ENCODE measurements at regions not wholly inside any gene's neighbourhood (a gene's known extent, or its start where the extent isn't known, plus 50 kb on each side); places are given as distances from the start of the nearest gene placed in this dataset.

- no peaks in the 10 kb centered on the region for H3K36me3 ChIP-seq (ENCODE audit: control insufficient read depth, insufficient read depth, low read length)
- no peak for TF ChIP-seq CTCF (IDR thresholded peaks at IDR 0.05; ENCODE audit: insufficient read depth in 1 of 2, low read depth in 1 of 2, low read length in 1 of 2, severe bottlenecking in 1 of 2, unreplicated experiment in 1 of 2)
- Mint-ChIP-seq H3K4me3 (ENCODE audit: unreplicated experiment) (no peak overlapping the region), H3K36me3 (ENCODE audit: insufficient read depth, unreplicated experiment) (no peaks in the 10 kb centered on the region), H3K9me3 (ENCODE audit: unreplicated experiment) (no peaks in the 10 kb centered on the region), H3K4me1 (ENCODE audit: low read depth, unreplicated experiment) (peaks cover 7% of the 10 kb centered on the region), H3K27me3 (ENCODE audit: insufficient read depth, unreplicated experiment) (no peaks in the 10 kb centered on the region), H3K27ac (ENCODE audit: unreplicated experiment) (no peak overlapping the region)
- POLR2A ChIA-PET = no interaction called here
- H3K27me3 ChIP-seq (replicated peaks; ENCODE audit: control insufficient read depth, insufficient read depth, low read length) = no peaks in the 10 kb centered on the region
- no peak for DNase-seq
- H3K4me3 ChIP-seq (ENCODE audit: low read depth, low read length) = no peak overlapping the region
- intact Hi-C loops (cut with micrococcal nuclease; ENCODE audit: unreplicated experiment) = no loop called here
- CTCF ChIA-PET = no interaction called here
- BruUV-seq (replicated peaks) = no TSS peak
- no peaks in the 10 kb centered on the region for H3K4me1 ChIP-seq
- H3K9me3 ChIP-seq = no peaks in the 10 kb centered on the region
These were observed 170.7 kb upstream of the CDKN3 start for GRCh38 chr14:54226103-54226502.

- intact Hi-C loops (cut with micrococcal nuclease; ENCODE audit: unreplicated experiment) = no loop called here
- Mint-ChIP-seq H3K9me3 (ENCODE audit: unreplicated experiment) (no peaks in the 10 kb centered on the region), H3K4me1 (ENCODE audit: low read depth, unreplicated experiment) (peaks cover 7% of the 10 kb centered on the region), H3K27me3 (ENCODE audit: insufficient read depth, unreplicated experiment) (no peaks in the 10 kb centered on the region), H3K27ac (ENCODE audit: unreplicated experiment) (no peak overlapping the region), H3K36me3 (ENCODE audit: insufficient read depth, unreplicated experiment) (no peaks in the 10 kb centered on the region), H3K4me3 (ENCODE audit: unreplicated experiment) (no peak overlapping the region)
- no peaks in the 10 kb centered on the region for H3K27me3 ChIP-seq (replicated peaks; ENCODE audit: control insufficient read depth, insufficient read depth, low read length)
- no peak for TF ChIP-seq CTCF (IDR thresholded peaks at IDR 0.05; ENCODE audit: insufficient read depth in 1 of 2, low read depth in 1 of 2, low read length in 1 of 2, severe bottlenecking in 1 of 2, unreplicated experiment in 1 of 2)
- H3K9me3 ChIP-seq = no peaks in the 10 kb centered on the region
- no peaks in the 10 kb centered on the region for H3K36me3 ChIP-seq (ENCODE audit: control insufficient read depth, insufficient read depth, low read length)
- POLR2A ChIA-PET = no interaction called here
- no TSS peak for BruUV-seq (replicated peaks)
- H3K4me3 ChIP-seq (ENCODE audit: low read depth, low read length) = no peak overlapping the region
- DNase-seq = no peak
- H3K4me1 ChIP-seq = no peaks in the 10 kb centered on the region
- CTCF ChIA-PET = no interaction called here
These were observed 170.2 kb upstream of the CDKN3 start for GRCh38 chr14:54226558-54226957.

DNA sequence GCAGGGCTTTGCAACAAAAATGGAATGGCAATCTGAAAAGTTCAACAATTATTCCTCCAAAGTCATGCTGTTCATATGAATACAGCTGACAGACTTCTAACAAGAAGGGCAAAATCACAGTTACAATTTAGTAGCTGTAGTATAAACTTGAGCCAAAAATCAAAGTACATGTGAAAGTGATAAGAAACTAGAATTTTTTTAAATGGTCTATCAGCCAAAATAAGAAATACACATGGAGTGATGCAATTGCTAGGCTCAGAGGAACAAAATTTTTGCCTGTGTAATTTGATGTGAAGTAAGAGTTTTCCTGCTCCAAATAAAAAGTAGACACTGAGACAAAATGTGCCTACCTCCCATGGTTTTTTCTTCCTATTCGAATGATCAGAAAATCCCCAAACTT, 167.7 kb upstream of the CDKN3 start:
- Mint-ChIP-seq H3K4me1 (ENCODE audit: low read depth, unreplicated experiment) (peaks cover 7% of the 10 kb centered on the region), H3K9me3 (ENCODE audit: unreplicated experiment) (no peaks in the 10 kb centered on the region), H3K4me3 (ENCODE audit: unreplicated experiment) (no peak overlapping the region), H3K27me3 (ENCODE audit: insufficient read depth, unreplicated experiment) (no peaks in the 10 kb centered on the region), H3K27ac (ENCODE audit: unreplicated experiment) (no peak overlapping the region), H3K36me3 (ENCODE audit: insufficient read depth, unreplicated experiment) (no peaks in the 10 kb centered on the region)
- intact Hi-C loops (cut with micrococcal nuclease; ENCODE audit: unreplicated experiment) = no loop called here
- H3K4me3 ChIP-seq (ENCODE audit: low read depth, low read length) = no peak overlapping the region
- CTCF ChIA-PET = interaction anchor here (0.9 kb wide), 1 partner anchor 54 kb away, joined by 3 read pairs; no protein-coding TSS in a partner anchor
- no TSS peak for BruUV-seq (replicated peaks)
- POLR2A ChIA-PET = no interaction called here
- TF ChIP-seq CTCF (IDR thresholded peaks at IDR 0.05; ENCODE audit: insufficient read depth in 1 of 2, low read depth in 1 of 2, low read length in 1 of 2, severe bottlenecking in 1 of 2, unreplicated experiment in 1 of 2) = no peak
- H3K27me3 ChIP-seq (replicated peaks; ENCODE audit: control insufficient read depth, insufficient read depth, low read length) = no peaks in the 10 kb centered on the region
- DNase-seq = no peak
- no peaks in the 10 kb centered on the region for H3K9me3 ChIP-seq
- H3K4me1 ChIP-seq = no peaks in the 10 kb centered on the region
- no peaks in the 10 kb centered on the region for H3K36me3 ChIP-seq (ENCODE audit: control insufficient read depth, insufficient read depth, low read length)

Data from Caco-2 (cell line).